H1 (cell line): ENCODE measurements at regions not wholly inside any gene's neighbourhood (a gene's known extent, or its start where the extent isn't known, plus 50 kb on each side); places are given as distances from the start of the nearest gene placed in this dataset.

Experiments
- CTCF ChIA-PET: fragments of 300-600 bp; sonication (Branson Sonifier 250); formaldehyde crosslinking; loops from one replicate; lab custom pipeline; 2021; ENCODE audit not compliant: partially characterized antibody; lab: Charles Lee
- POLR2A ChIA-PET: fragments of 300-600 bp; sonication (Branson Sonifier 250); formaldehyde crosslinking; loops from one replicate; lab custom pipeline; 2021; ENCODE audit warnings: inconsistent platforms; ENCODE audit not compliant: partially characterized antibody; lab: Charles Lee
- DNase-seq, 2 experiments: peaks; one replicate each; pipeline versions ENCODE4 v3.0.0 to v3.0.0-alpha.2; 2010 to 2022; ENCODE audit warnings: low spot score in 2 of 2, low read depth in 1 of 2, mixed read lengths in 1 of 2
- FAIRE-seq: peaks from 2 replicates; lab custom pipeline; 2011; peaks lifted over from hg19 to GRCh38; lab: Jason Lieb, UNC
- H2AFZ ChIP-seq: 2 replicates; pipeline ENCODE4 v1.8.1; 2012; ENCODE audit warnings: low read length, inconsistent platforms
- H2AK5ac ChIP-seq: 2 replicates; pipeline ENCODE4 v1.6.1; 2013; ENCODE audit warnings: low read depth, low read length
- H2BK120ac ChIP-seq: replicated peaks from 2 replicates; pipeline ENCODE3; 2013; ENCODE audit warnings: low read depth, low read length, inconsistent platforms
- H2BK12ac ChIP-seq: 2 replicates; pipeline ENCODE4 v1.6.1; 2013; ENCODE audit warnings: low read depth, low read length
- H2BK15ac ChIP-seq: 2 replicates; pipeline ENCODE4 v1.6.1; 2013; ENCODE audit warnings: low read length
- H2BK20ac ChIP-seq: 2 replicates; pipeline ENCODE4 v1.6.1; 2013; ENCODE audit warnings: low read length
- H2BK5ac ChIP-seq: 2 replicates; pipeline ENCODE4 v1.6.1; 2013; ENCODE audit warnings: low read depth, low read length
- H3K14ac ChIP-seq: 2 replicates; pipeline ENCODE4 v1.6.1; 2013; ENCODE audit warnings: inconsistent platforms; ENCODE audit not compliant: insufficient read length
- H3K18ac ChIP-seq: 2 replicates; pipeline ENCODE4 v1.6.1; 2013; ENCODE audit warnings: low read length; ENCODE audit errors: extremely low read depth
- H3K23ac ChIP-seq: 2 replicates; pipeline ENCODE4 v1.6.1; 2013; ENCODE audit warnings: inconsistent platforms; ENCODE audit not compliant: insufficient read length
- H3K23me2 ChIP-seq: 2 replicates; pipeline ENCODE4 v1.6.1; 2013; ENCODE audit warnings: low read depth, low read length
- H3K27ac ChIP-seq: 2 replicates; pipeline ENCODE4 v1.6.1; 2011; ENCODE audit warnings: low read depth, low read length, inconsistent platforms
- H3K27me3 ChIP-seq, 4 experiments: replicated peaks in 1 of 4; 1 replicate in 1 of 4; 2 replicates in 3 of 4; pipeline versions ENCODE4 v1.6.1 to v1.8.1; 2011 to 2013; ENCODE audit warnings: low read length in 3 of 4, mild to moderate bottlenecking in 3 of 4, inconsistent platforms in 2 of 4, mixed read lengths in 2 of 4, moderate library complexity in 1 of 4; ENCODE audit not compliant: control insufficient read depth in 3 of 4, insufficient read depth in 3 of 4; ENCODE audit errors: extremely low read depth in 1 of 4
- H3K36me3 ChIP-seq, 4 experiments: 2 replicates each; pipeline versions ENCODE4 v1.6.1 to v1.8.1; 2011 to 2013; ENCODE audit warnings: mild to moderate bottlenecking in 4 of 4, low read length in 3 of 4, moderate library complexity in 2 of 4, control low read depth in 1 of 4, inconsistent platforms in 1 of 4; ENCODE audit not compliant: insufficient read depth in 4 of 4, control insufficient read depth in 2 of 4
- H3K4ac ChIP-seq: replicated peaks from 2 replicates; pipeline ENCODE3; 2013; ENCODE audit warnings: low read length, low read depth, mixed read lengths, inconsistent platforms; ENCODE audit not compliant: insufficient read length
- H3K4me1 ChIP-seq, 4 experiments: replicated peaks in 1 of 4; 1 replicate in 1 of 4; 2 replicates in 3 of 4; pipeline versions ENCODE4 v1.6.1 to v1.8.1; 2011 to 2013; ENCODE audit warnings: low read length in 3 of 4, inconsistent platforms in 2 of 4, mixed read lengths in 1 of 4; ENCODE audit not compliant: insufficient read depth in 4 of 4, control insufficient read depth in 3 of 4
- H3K4me2 ChIP-seq, 2 experiments: 2 replicates each; pipeline versions ENCODE4 v1.6.1 to v1.8.1; 2011 to 2013; ENCODE audit warnings: low read depth in 2 of 2, low read length in 2 of 2, control low read depth in 1 of 2, inconsistent platforms in 1 of 2, mild to moderate bottlenecking in 1 of 2; ENCODE audit not compliant: insufficient read depth in 1 of 2
- H3K4me3 ChIP-seq, 4 experiments: fragments of 200-600, 300-600 bp in 1 of 4; sonication (generic), shearing (Covaris generic), sonication (Bioruptor Twin) in 1 of 4; 2 replicates each; pipeline versions ENCODE4 v1.5.1 to v1.8.1; 2011 to 2016; ENCODE audit warnings: low read length in 4 of 4, low read depth in 3 of 4, control low read depth in 2 of 4, inconsistent platforms in 2 of 4, mild to moderate bottlenecking in 2 of 4, mixed read lengths in 1 of 4, moderate library complexity in 1 of 4; ENCODE audit not compliant: insufficient read depth in 2 of 4; ENCODE audit errors: extremely low read depth in 1 of 4
- H3K56ac ChIP-seq: replicated peaks from 2 replicates; pipeline ENCODE3; 2013; ENCODE audit warnings: low read depth, mild to moderate bottlenecking, mixed read lengths, low read length, inconsistent platforms; ENCODE audit not compliant: insufficient read length
- H3K79me1 ChIP-seq: 2 replicates; pipeline ENCODE4 v1.6.1; 2013; ENCODE audit warnings: low read depth, low read length, control low read depth
- H3K79me2 ChIP-seq, 2 experiments: 2 replicates each; pipeline versions ENCODE4 v1.6.1 to v1.8.1; 2012 to 2013; ENCODE audit warnings: low read length in 2 of 2, mild to moderate bottlenecking in 2 of 2, inconsistent platforms in 1 of 2; ENCODE audit not compliant: insufficient read depth in 2 of 2, control insufficient read depth in 1 of 2
- H3K9ac ChIP-seq, 4 experiments: replicated peaks in 1 of 4; 1 replicate in 1 of 4; 2 replicates in 3 of 4; pipeline versions ENCODE4 v1.6.1 to v1.8.1; 2011 to 2013; ENCODE audit warnings: low read depth in 3 of 4, low read length in 3 of 4, control low read depth in 2 of 4, mild to moderate bottlenecking in 2 of 4, moderate library complexity in 2 of 4, inconsistent platforms in 1 of 4; ENCODE audit errors: extremely low read depth in 1 of 4
- H3K9me3 ChIP-seq, 2 experiments: 2 replicates each; pipeline versions ENCODE4 v1.6.1 to v1.8.1; 2012 to 2013; ENCODE audit warnings: mild to moderate bottlenecking in 2 of 2, moderate library complexity in 2 of 2, control low read depth in 1 of 2, inconsistent platforms in 1 of 2, low read depth in 1 of 2, low read length in 1 of 2, mixed read lengths in 1 of 2; ENCODE audit not compliant: insufficient read depth in 2 of 2
- H4K20me1 ChIP-seq, 2 experiments: replicated peaks in 1 of 2; 2 replicates each; pipeline versions ENCODE3 to v1.8.1; 2011 to 2013; ENCODE audit warnings: inconsistent platforms in 2 of 2, low read length in 2 of 2, mild to moderate bottlenecking in 1 of 2; ENCODE audit not compliant: insufficient read depth in 2 of 2, control insufficient read depth in 1 of 2
- H4K5ac ChIP-seq: 2 replicates; pipeline ENCODE4 v1.6.1; 2013; ENCODE audit warnings: low read length, low read depth, mixed read lengths, inconsistent platforms; ENCODE audit not compliant: insufficient read length
- H4K8ac ChIP-seq: 2 replicates; pipeline ENCODE4 v1.8.0; 2013; ENCODE audit warnings: mild to moderate bottlenecking, moderate library complexity, low read length, inconsistent platforms; ENCODE audit not compliant: insufficient read depth; ENCODE audit errors: extremely low read depth
- H4K91ac ChIP-seq: replicated peaks from 2 replicates; pipeline ENCODE3; 2013; ENCODE audit warnings: low read length, mixed read lengths, inconsistent platforms; ENCODE audit not compliant: insufficient read length
- FOSL1 ChIP-seq: IDR thresholded peaks from 2 replicates; pipeline ENCODE4 v1.6.1; 2011; ENCODE audit warnings: mild to moderate bottlenecking, low read depth, low read length, moderate library complexity; ENCODE audit not compliant: insufficient read depth
- HDAC2 ChIP-seq, 2 experiments: fragments of 300-600 bp in 1 of 2; sonication (generic) in 1 of 2; IDR thresholded peaks; 2 replicates each; pipeline ENCODE4 v1.6.1; 2011 to 2012; ENCODE audit warnings: low read depth in 2 of 2, low read length in 2 of 2, mild to moderate bottlenecking in 2 of 2, moderate library complexity in 2 of 2, borderline replicate concordance in 1 of 2, inconsistent platforms in 1 of 2
- JUND ChIP-seq: IDR thresholded peaks from 2 replicates; pipeline ENCODE4 v1.6.1; 2011; ENCODE audit warnings: mild to moderate bottlenecking, improper control_type of control experiment, low read length
- KDM5A ChIP-seq: fragments of 200-600 bp; IDR thresholded peaks from 2 replicates; pipeline ENCODE4 v1.7.1; 2012; ENCODE audit warnings: mild to moderate bottlenecking, low read length, inconsistent platforms, mixed read lengths
- MAFK ChIP-seq: IDR thresholded peaks from 2 replicates; pipeline ENCODE4 v1.6.1; 2012; ENCODE audit warnings: low read depth, mild to moderate bottlenecking, improper control_type of control experiment, low read length
- NANOG ChIP-seq: IDR thresholded peaks from 2 replicates; pipeline ENCODE4 v1.6.1; 2011; ENCODE audit warnings: low read length, low read depth, mild to moderate bottlenecking, inconsistent platforms; ENCODE audit not compliant: insufficient read depth, poor library complexity, severe bottlenecking
- SP1 ChIP-seq: IDR thresholded peaks from 2 replicates; pipeline ENCODE4 v1.6.1; 2011; ENCODE audit warnings: low read depth, low read length
- SP2 ChIP-seq: IDR thresholded peaks from 2 replicates; pipeline ENCODE4 v1.6.1; 2012; ENCODE audit warnings: mild to moderate bottlenecking, low read length, inconsistent platforms
- TAF7 ChIP-seq: optimal IDR thresholded peaks from 2 replicates; pipeline ENCODE3; 2011; ENCODE audit warnings: low read depth, mild to moderate bottlenecking, inconsistent platforms, low read length, moderate library complexity, borderline replicate concordance
- TCF12 ChIP-seq: IDR thresholded peaks from 2 replicates; pipeline ENCODE4 v1.6.1; 2011; ENCODE audit warnings: low read depth, mild to moderate bottlenecking, low read length
- WGBS, 2 experiments: shearing (Covaris generic) in 1 of 2; methylation state at CpG; one replicate each; pipeline versions ENCODE4 v1.1.6 to v1.1.7; 2013 to 2015; ENCODE audit warnings: low lambda C conversion rate in 2 of 2, mixed read lengths in 2 of 2, inconsistent platforms in 1 of 2, low coverage in 1 of 2, missing lambda C conversion rate in 1 of 2; ENCODE audit not compliant: insufficient replicate concordance in 2 of 2, insufficient coverage in 1 of 2, insufficient read length in 1 of 2; ENCODE audit errors: extremely low coverage in 1 of 2, missing lambda C conversion rate in 1 of 2; 5-methylcytosine and 5-hydroxymethylcytosine counted together
- TF ChIP-seq, protein P1 (sequence below): IDR thresholded peaks from 2 replicates; pipeline ENCODE4 v1.6.1; 2011; ENCODE audit warnings: low read depth, mild to moderate bottlenecking, low read length; ENCODE audit not compliant: insufficient read depth
- TF ChIP-seq, protein P2 (sequence below): IDR thresholded peaks from 2 replicates; pipeline ENCODE4 v1.6.1; 2011; ENCODE audit warnings: low read length, improper control_type of control experiment
- TF ChIP-seq, protein P3 (sequence below): IDR thresholded peaks from 2 replicates; pipeline ENCODE4 v1.6.1; 2012; ENCODE audit warnings: inconsistent platforms

GRCh38 chr13:107233541-107233940 is 665.6 kb upstream of the ARGLU1 start:
- no peaks in the 10 kb centered on the region for H3K4me1 ChIP-seq
- no peaks in the 10 kb centered on the region for H3K79me2 ChIP-seq
- no peak overlapping the region for H2BK20ac ChIP-seq
- H3K56ac ChIP-seq = no peak overlapping the region
- H3K27ac ChIP-seq = no peak overlapping the region
- no peak overlapping the region for H3K4ac ChIP-seq
- H4K20me1 ChIP-seq = no peaks in the 10 kb centered on the region
- no peak overlapping the region for H3K23ac ChIP-seq
- H3K14ac ChIP-seq = no peak overlapping the region
- H3K4me2 ChIP-seq = no peak overlapping the region
- ChIA-PET CTCF (interaction anchor here (2.3 kb wide), 1 partner anchor 22 kb away, joined by 6 read pairs; no protein-coding TSS in a partner anchor), POLR2A (no interaction called here)
- H3K36me3 ChIP-seq = no peaks in the 10 kb centered on the region
- H4K5ac ChIP-seq = no peak overlapping the region
- no peaks in the 10 kb centered on the region for H3K23me2 ChIP-seq
- H2AFZ ChIP-seq = no peak overlapping the region
- H2BK15ac ChIP-seq = no peak overlapping the region
- no peak overlapping the region for H3K18ac ChIP-seq
- no peak overlapping the region for H4K8ac ChIP-seq
- no peak overlapping the region for H2BK5ac ChIP-seq
- no peak overlapping the region for H3K9ac ChIP-seq
- H3K79me1 ChIP-seq = no peaks in the 10 kb centered on the region
- no peak overlapping the region for H2AK5ac ChIP-seq
- H3K4me3 ChIP-seq = no peak overlapping the region
- 94% methylated on average over 2 of the region's 2 CpGs; no CpG with 5 or more reads in 1 of the 2 experiments for WGBS, 2 experiments
- H4K91ac ChIP-seq = no peak overlapping the region
- H2BK12ac ChIP-seq = no peak overlapping the region
- H3K9me3 ChIP-seq = no peaks in the 10 kb centered on the region
- no peak overlapping the region for H2BK120ac ChIP-seq
- FAIRE-seq (no peak), DNase-seq (no peak)
- no peaks in the 10 kb centered on the region for H3K27me3 ChIP-seq
- TF ChIP-seq JUND (no peak), HDAC2 (IDR thresholded peaks at IDR 0.05; ENCODE audit: borderline replicate concordance in 1 of 2, low read depth in 2 of 2, low read length in 2 of 2) (no peak), TCF12 (no peak), SP2 (no peak), FOSL1 (no peak), MAFK (no peak), KDM5A (no peak), NANOG (no peak), TAF7 (no peak), SP1 (no peak)
- TF ChIP-seq, protein P1, sequence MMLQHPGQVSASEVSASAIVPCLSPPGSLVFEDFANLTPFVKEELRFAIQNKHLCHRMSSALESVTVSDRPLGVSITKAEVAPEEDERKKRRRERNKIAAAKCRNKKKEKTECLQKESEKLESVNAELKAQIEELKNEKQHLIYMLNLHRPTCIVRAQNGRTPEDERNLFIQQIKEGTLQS = no peak
- TF ChIP-seq, protein P2, sequence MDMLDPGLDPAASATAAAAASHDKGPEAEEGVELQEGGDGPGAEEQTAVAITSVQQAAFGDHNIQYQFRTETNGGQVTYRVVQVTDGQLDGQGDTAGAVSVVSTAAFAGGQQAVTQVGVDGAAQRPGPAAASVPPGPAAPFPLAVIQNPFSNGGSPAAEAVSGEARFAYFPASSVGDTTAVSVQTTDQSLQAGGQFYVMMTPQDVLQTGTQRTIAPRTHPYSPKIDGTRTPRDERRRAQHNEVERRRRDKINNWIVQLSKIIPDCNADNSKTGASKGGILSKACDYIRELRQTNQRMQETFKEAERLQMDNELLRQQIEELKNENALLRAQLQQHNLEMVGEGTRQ = no peak
- TF ChIP-seq, protein P3, sequence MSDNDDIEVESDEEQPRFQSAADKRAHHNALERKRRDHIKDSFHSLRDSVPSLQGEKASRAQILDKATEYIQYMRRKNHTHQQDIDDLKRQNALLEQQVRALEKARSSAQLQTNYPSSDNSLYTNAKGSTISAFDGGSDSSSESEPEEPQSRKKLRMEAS = no peak
